ENCODE measurements at regions not wholly inside any gene's neighbourhood (a gene's known extent, or its start where the extent isn't known, plus 50 kb on each side); places are given as distances from the start of the nearest gene placed in this dataset.

GRCh38 chr12:127550271-127550670 lies 716.7 kb upstream of the TMEM132C start:
- no peak for ATAC-seq
- H3K9me2 ChIP-seq (ENCODE audit: insufficient read depth): no peaks in the 10 kb centered on the region
- no peaks in the 10 kb centered on the region for H3F3A ChIP-seq (replicated peaks; ENCODE audit: low read depth)
- H3K4me2 ChIP-seq: no peak overlapping the region
- no peak overlapping the region for H2AFZ ChIP-seq
- Mint-ChIP-seq H3K4me3 (no peak overlapping the region), H3K36me3 (ENCODE audit: low read depth) (peaks cover 30% of the 10 kb centered on the region), H3K27me3 (ENCODE audit: insufficient read depth, low read depth, poor library complexity) (peaks cover 1% of the 10 kb centered on the region), H3K4me1 (no peaks in the 10 kb centered on the region), H3K27ac (no peak overlapping the region), H3K9me3 (peaks cover 88% of the 10 kb centered on the region)
- no peaks in the 10 kb centered on the region for H3K27me3 ChIP-seq (ENCODE audit: insufficient read depth)
- no peak overlapping the region for H3K4me3 ChIP-seq
- no peaks in the 10 kb centered on the region for H4K20me1 ChIP-seq (replicated peaks; ENCODE audit: insufficient read depth)
- no peak for DNase-seq (ENCODE audit: low spot score)
- no peak for TF ChIP-seq REST (IDR thresholded peaks at IDR 0.05; ENCODE audit: unreplicated experiment)
- TF ChIP-seq JUNB (IDR thresholded peaks at IDR 0.05; ENCODE audit: unreplicated experiment): no peak
- TF ChIP-seq ZNF462 (CRISPR knock-in tag; IDR thresholded peaks at IDR 0.05): no peak
- TF ChIP-seq ZNF114 (CRISPR knock-in tag; IDR thresholded peaks at IDR 0.05): no peak
- no peak for TF ChIP-seq CREB1 (CRISPR knock-in tag; IDR thresholded peaks at IDR 0.05; ENCODE audit: low read depth)
- no peak for TF ChIP-seq POLR2AphosphoS5 (IDR thresholded peaks at IDR 0.05; ENCODE audit: low read depth)
- TF ChIP-seq STAT1 (IDR thresholded peaks at IDR 0.05; ENCODE audit: unreplicated experiment): no peak
- TF ChIP-seq EZH2 (IDR thresholded peaks at IDR 0.05; ENCODE audit: low read depth, unreplicated experiment): no peak
- no peak for TF ChIP-seq EZH2phosphoT487 (IDR thresholded peaks at IDR 0.05; ENCODE audit: unreplicated experiment)
- no peak for TF ChIP-seq ZNF331 (CRISPR knock-in tag; IDR thresholded peaks at IDR 0.05; ENCODE audit: low read depth)
- TF ChIP-seq NANOG (IDR thresholded peaks at IDR 0.05; ENCODE audit: borderline replicate concordance): no peak
- no peak for TF ChIP-seq ETS1 (IDR thresholded peaks at IDR 0.05)
- no peak for TF ChIP-seq CTCF (conservative IDR thresholded peaks at IDR 0.05; ENCODE audit: low read depth in 2 of 2)
- no peak overlapping the region for H3K27ac ChIP-seq (ENCODE audit: low read depth)
- H3K36me3 ChIP-seq (ENCODE audit: insufficient read depth): no peaks in the 10 kb centered on the region
- H3K79me2 ChIP-seq (replicated peaks; ENCODE audit: insufficient read depth): no peaks in the 10 kb centered on the region
- H3K4me1 ChIP-seq (ENCODE audit: insufficient read depth): no peaks in the 10 kb centered on the region; the same call in 1 of the 2 replicates
